HG03196 (cell line): ENCODE measurements at regions not wholly inside any gene's neighbourhood (a gene's known extent, or its start where the extent isn't known, plus 50 kb on each side); places are given as distances from the start of the nearest gene placed in this dataset.

ENCODE experiments used
- ATAC-seq: cut with Tn5 transposase; IDR thresholded peaks from one replicate; pipeline ENCODE4 v1.9.1; 2021; ENCODE audit not compliant: unreplicated experiment

DNA sequence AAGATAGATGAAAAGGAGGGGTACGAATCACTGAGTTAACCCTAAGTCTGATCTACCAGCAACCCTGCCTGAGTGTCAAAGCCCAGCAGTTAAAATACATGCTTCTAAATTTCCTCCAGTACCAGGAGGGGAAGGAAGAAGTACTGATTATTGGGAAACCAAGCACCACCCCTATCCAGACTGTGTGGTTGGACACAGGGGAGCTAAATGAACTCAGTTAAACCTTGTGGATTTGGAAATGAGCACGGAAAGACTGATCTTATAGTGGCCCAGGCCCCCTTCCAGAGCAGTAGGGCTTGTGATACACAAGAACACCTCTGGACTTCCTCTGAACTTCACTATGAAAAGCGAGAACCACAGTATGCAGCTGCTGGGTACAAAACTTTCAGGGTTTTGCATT is 585.6 kb downstream of the MAFB start:
- ATAC-seq = no peak

DNA sequence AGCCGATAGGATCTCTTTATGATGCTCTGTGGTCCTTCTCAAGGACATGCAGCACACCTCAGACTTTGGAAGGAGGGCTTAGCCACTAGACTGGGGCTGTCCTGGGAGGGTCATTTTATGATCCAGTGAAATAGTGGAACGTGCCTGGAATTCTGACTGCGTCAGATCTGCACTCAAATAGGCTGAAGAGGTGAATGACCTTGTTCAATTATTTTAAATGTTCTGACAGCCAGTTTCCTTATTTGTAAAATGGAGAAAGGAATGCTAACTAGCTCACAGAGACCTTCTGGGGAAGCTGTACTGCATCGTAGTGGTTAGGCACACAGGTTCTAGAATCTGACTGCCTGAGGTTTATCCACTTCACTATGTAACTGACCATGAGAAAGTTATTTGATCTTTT is 587.5 kb downstream of the MAFB start:
- no peak for ATAC-seq

DNA sequence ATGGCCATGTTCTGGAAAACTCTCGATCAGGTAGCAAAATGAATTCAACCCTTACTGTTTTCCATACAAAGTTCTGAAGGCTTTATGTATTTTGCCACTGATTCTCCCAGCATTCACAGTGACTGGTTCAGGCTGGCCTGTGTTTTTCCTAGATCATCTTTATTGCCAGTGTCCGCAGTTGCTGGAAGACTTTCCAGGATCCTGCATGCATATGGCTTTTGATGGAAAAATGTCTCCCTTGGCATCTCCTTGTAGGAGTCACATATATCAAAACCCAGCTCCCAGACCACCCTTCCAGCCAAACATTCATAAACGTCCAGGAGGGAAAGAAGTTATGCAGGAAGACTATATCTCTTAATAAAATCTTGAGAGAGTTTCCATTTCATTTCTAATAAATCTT is 588.8 kb downstream of the MAFB start:
- no peak for ATAC-seq

DNA sequence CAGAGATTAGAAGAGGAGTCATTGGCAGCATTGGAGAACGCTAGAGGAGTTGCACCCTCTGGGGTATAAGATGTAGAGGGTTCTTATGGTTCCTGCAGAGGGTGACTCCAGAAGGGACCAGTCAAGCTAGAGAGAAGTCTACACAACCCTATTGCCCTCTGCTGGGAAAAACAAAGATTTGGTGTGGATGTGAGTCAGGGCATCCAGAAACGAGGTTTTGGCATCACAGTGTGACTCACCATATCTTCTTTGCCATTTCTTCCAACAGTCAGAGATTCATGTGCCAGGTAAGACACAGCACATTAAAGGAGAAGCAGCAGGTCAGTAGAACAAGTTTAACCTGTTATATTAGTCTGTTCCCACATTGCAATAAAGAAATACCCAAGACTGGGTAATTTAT is 598.8 kb downstream of the MAFB start:
- ATAC-seq = no peak

DNA sequence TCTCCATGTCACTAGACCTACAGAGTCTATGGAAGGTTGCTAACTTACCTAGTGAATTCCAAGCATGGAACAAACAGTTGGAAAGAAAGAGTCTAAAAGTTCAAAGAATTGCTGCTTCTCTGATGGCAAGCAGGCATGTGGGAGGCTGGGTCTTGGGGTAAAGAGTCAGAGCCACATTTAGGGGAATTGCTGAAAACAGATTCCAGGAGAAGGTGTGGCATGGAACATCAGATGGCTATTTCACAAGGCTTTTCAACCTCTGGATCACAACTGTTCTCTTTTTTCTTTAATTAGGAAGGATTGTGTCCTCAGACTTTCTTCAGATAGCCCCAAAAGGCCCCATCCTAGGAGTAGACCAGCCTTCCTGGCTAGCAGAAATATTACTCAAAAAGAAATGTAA is 601.5 kb downstream of the MAFB start:
- ATAC-seq = no peak

DNA sequence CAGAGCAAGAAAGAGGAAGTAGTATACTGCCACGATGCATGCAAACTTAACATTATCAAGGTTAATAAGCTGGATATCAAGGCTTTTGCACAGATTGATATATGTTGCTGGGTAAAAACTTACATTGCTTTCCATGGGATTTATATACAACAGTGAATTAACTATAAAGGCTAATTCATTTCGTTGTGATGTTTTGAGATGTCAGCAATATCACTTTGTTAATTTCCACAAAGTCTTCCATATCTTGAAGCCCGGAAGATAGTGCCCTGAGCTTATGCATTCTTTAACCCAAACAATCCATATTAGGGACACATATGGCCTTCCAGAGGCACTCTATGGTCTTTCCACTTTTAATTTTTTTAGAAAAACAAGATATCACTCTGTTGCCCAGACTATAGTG is 603.5 kb downstream of the MAFB start:
- no peak for ATAC-seq

DNA sequence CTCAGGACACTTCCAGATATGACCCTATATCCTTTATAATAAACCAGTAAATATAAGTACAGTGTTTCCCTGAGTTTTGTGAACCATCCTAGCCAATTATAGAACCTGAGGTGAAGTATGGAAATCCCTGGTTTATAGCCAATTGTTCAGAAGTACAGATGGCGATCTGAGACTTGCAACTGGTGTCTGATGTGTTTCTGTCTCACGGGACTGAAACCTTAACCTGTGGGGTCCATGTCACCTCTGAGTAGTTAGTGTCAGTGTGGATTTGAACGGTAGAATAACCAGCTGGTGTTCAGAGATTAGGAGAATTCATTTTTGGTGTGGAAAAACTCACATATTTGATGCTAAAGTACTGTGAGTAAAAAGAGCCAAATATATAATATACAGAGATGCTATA is 606.6 kb downstream of the MAFB start:
- no peak for ATAC-seq

DNA sequence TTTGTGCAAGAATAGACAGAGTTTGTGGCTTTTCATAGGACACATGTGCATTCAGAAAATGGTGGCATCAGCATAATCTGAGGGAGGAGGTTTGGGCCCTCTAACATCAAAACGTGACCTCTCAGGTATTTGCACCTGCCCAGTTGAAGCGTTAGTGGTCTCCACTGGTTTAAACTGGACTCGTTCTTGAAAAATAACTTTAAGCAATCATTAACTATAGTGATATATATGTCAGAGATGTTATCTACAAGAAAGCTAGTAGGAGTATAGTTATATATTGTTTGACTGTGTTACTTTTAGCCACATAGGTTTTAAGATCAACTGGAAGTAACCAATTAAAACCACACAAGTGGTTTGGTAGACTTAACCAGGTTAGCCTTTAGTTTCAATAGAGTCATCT is 607.4 kb downstream of the MAFB start:
- ATAC-seq = no peak

DNA sequence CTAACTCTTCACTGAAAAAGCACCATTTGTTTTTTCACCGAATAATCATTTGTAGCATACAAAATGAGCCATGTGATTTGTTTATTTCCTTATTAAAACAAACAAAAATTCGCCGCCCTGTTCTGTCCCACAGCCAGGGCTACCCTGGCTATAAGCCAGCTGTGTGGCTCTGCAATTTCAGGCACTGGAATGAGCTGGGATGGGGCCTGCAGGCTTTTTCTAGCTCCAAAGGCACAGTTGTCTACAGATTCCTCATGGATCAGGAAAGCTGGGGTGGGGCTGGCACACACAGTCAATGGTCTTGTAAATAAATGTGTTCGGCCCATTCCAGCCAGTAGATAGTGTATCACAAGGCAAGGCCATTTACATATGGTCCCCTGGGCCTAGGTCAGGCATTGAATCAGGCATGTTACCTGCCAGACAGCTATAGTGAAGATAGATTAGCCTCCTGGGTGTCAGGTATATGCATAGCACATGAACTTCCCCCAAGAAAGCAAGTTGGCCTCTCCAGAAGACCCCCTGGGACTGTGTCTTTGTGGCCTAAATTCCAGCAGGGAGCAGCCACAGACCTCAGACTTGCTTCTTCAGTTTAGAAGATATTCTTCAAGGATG is 608.9 kb downstream of the MAFB start:
- ATAC-seq = no peak

DNA sequence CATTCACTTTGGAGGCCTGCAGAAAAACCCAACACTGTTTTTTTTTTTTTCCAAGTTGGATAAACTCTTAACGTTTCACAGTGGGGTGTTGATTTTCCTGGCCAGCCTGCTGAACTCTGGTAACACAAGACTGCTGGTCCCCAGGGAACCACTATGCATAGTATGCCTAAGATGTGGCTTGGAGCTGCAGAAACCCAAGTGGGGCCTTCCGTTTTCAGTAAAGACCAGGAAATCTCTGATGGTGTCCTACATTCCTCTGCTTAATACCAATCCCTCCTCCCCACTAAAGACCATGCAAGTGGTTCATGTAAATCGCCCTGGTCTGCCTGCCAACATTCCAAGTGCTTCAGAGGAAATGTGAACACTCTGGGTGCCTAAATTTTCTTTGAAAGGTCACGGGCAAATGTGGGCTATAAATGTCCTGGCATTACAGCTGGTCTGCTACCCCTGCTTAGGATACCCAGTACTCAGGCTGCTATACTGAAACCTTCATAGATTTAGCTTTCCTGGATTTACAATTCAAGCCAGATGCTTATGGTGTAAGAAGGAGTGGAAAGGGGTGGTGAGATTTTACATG is 615.4 kb downstream of the MAFB start:
- ATAC-seq = no peak

DNA sequence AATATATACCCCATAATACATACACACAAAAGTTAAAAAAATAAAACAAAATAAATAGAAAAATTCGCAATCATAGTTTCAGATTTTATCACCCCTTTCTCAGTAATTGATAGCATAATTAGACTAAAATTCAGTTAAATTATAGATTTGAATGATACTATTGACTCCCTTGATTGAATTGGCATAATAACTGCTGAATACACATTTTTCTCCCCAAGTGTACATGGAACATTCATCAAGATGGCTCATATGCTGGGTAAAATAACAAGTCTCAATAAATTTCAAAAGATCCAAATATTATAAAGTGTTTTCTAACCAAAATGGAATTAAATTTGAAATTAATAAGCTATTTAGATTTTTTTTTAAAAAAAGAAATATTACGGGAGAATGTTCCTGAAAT is 616.1 kb downstream of the MAFB start:
- ATAC-seq = no peak

DNA sequence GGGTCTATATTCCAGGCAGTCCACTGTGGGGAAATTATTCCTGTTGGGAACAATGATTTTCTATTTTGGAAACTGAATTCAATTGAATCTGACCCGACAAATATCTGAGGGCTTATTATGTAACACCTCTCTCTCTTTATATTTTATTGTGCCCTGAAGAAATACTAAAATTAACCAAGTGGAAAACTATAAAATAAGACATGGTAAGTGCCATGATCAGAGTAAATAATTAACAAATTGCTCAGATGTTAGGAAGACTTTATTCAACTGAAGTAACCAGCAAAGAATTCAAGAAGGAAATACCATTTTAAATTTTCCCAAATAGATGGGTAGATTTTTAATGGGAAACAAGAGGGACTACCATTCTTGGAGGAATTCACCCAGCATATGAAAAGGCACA is 632.9 kb downstream of the MAFB start:
- no peak for ATAC-seq

DNA sequence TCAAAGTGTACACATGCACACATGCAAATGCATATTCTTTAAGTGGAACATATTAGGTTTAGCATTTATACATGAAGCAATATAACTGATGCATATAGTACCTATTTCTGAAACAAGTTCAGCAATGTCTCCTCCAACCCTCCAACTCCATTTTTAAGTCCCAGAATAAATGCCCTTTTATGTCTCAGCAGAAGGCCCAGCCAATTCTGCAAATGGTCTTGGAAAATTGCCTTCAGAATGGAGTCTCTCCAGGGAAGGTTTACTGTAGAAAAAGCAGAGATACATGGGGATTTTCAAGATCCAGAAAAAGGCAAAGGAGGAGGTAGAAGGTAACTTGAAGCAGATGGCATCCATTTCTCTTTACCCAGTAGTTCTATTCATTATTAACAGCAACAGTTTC is 633.3 kb downstream of the MAFB start:
- no peak for ATAC-seq

DNA sequence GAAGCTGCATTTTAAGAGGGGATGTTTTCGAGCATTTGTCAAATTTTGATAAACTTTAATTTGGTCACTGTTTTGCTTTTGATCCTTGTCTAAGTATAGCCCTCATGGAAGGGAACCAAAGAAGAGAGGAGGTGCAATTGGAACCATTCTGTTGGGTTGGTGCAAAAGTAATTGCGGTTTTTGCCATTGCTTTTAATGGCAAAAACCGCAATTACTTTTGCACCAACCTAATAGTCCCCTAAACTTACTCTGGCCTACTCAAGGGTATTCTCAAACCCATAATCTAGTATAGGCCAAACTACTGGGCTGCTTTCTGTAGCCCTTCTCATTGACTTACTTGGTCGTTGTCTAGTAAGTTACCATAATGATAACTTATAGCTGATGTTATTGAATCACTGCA is 634.7 kb downstream of the MAFB start:
- no peak for ATAC-seq

DNA sequence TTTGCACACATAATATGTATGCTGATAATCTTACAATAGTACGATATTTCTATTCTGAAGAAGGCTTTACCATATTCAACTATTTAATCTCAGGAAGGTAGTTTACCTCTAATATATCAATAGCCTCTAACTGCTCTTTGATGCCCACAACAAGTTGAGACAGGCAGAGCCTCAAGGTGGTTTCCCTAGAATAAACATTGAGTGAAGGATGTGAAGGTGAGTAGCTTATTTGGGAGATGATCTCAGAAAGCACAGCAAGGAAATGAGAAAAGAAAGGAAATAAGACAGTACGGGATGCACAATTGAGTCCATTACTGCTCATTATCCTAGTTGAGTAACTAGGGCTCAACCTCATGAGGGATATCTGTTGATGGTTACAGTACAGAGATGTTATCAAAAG is 638.4 kb downstream of the MAFB start:
- ATAC-seq = no peak

DNA sequence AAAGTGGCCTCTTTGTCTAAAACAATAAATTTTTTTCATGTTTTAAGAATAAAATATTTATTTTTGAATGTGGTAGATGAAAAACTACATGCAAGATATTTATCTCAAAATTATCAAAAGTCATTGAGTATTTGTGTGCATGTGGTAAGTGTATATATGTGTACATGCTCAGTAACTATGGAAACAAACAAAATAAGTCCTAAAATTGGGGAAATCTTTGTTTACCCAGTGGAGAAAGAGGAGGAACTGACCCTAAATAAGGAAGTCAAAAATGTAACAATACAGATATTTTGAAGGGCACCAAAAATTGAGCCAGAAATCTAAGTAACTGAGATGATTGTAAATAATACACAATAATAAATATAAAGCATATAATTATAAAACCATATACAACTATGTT is 639.2 kb downstream of the MAFB start:
- ATAC-seq = no peak

DNA sequence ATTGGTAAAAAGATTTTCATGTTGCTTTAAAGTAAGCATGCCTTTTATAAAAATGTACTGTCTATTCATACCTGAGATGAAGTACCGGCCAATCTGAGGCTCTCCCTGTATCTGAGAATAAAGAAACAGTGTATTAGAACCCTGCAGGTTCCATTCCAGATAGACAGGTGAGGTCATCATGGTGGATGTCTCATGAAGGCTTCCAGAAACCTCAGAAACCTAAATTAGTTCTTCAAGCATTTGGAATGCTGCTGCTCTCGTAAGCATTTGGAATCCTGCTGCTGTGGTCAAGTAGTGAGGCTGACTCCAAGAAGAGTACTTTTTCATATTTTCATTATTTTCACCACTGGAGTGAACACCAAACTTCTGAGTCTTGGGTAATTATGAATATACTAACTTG is 642.3 kb downstream of the MAFB start:
- no peak for ATAC-seq

DNA sequence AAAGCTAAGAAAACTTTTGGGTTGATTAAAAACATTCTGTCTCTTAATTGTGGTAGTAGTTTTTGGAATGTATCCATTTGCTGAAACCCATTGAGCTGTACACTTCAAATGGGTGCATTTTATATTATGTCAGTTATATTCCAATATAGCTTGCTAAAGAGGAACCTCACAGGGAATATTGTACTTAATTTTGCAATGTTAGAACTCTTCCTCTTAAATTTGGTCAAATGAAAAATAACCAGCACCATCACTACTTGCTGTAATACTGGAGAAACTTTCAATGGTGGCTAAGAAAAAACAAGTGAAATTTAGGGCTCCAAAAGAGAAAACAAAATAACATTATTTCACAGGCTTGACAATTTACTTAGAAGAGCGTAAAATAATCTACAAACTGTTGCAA is 651.5 kb downstream of the MAFB start:
- no peak for ATAC-seq

DNA sequence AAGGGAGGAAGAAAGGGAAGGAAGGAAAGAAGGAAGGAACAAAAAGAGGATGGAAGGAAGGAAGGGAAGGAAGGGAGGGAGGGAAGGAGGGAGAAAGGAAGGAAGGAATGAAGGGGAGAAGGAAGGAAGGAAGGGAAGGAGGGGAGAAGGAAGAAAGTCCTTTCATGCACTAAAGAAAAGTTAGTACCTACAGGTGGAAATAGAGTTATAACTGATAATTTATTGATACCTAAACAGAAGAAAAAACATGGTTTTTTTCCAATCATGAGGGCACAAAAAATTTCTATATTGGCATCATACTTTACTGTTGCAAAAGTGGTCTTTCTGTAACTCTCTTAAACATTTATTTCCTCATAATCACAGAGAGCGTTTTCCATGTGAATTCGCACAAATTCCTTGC is 659.4 kb downstream of the MAFB start:
- ATAC-seq = no peak

DNA sequence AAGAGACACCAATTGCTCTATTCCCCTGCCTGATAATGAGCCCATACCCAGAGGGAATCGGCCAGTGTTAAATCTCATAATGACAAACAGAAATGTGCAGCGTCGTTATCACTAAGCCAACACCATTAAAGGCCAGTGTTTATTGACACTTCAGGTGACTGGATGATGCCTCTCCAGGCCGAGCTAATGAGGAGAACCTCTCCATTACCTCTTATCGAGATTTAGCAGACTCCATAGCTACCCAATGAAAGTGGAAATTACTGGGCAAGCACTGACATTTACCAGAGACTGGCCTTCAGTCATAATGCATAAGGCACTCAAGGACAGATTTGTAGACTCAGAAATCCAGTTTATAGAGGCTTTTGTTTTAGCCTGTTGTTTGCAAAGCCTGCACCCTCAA is 669.5 kb downstream of the MAFB start:
- ATAC-seq = no peak

DNA sequence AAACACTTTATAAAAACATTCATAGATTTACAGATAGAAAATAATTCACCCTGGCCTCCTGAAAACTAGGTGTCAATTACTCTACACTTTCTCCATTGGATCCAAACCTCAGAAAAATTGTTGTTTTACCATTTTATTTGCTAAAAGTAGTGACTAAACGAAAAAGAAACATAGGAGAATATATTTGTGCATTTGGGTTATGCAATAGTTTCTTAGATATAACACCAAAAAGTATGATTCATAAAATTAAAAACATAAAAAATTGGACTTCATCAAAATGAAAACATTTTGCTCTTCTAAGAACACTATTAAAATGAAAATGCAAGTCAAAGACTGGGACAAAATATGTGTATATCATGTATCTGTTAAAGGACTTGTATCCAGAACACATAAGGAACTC is 671.3 kb downstream of the MAFB start:
- no peak for ATAC-seq

DNA sequence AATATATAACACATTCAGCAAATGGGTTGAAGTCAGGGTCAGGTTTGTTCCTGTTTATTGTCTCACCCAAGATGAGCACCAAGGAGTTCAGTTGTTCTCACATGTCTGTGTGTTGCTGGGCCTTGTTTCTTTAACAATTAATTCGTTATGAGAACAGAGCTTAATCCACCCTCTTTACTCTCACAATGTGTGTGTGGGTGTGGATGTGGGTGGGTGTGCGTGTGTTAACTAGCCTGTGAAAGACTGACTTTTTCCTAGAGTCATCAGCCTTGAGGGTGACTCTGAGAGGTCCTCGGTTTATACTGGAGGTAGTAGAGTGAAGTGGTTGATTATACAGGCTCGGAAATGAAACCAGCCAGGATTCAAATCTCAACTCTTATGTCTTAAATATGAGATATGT is 672.1 kb downstream of the MAFB start:
- no peak for ATAC-seq

DNA sequence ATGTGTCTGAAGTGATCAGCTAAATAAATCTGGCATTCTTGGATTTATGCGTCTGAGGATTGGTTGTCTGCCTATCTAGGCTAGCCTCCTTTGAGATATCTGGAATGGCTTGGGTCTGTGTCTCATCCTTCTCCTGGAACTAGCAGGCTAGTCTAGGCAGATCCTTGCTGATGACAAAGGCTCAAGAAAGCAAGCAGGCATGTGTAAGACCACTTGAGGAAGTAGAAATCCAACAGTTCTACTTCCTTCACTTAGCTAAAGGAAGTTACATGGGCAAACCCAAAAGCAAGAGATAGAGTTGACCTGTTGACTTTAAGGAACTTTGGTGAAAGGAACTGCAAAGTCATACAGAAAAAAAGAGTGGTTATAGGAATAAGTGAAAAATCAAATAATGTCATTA is 672.6 kb downstream of the MAFB start:
- no peak for ATAC-seq
